ENCODE measurements at regions not wholly inside any gene's neighbourhood (a gene's known extent, or its start where the extent isn't known, plus 50 kb on each side); places are given as distances from the start of the nearest gene placed in this dataset.

GRCh38 chr3:16818945-16819344 lies 65.8 kb upstream of the PLCL2 start:
- DNase-seq (ENCODE audit: low read depth): no peak
- H3K4me3 ChIP-seq (replicated peaks; ENCODE audit: low read depth, low read length): no peak overlapping the region
- TF ChIP-seq CTCF (IDR thresholded peaks at IDR 0.05; ENCODE audit: low read length, missing control alignments): no peak

DNA sequence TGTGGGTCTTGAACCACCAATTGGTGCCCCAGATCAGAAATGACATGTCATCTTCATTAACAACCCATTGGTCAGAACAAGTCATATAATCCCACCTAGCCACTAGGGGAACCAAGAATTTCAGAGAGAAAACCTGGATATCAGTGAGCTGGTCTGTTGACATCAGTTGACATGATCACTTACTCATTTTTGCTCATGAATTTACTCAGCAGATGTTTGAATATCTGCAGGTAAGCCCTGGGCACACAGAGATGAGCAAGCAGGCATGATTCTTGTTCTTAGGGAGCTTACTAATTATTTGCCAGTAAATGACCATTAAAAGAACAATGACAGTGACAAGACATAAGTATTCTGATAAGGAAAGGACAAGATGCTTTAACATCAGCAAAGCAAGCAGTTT lies 64.3 kb upstream of the PLCL2 start:
- no peak overlapping the region for H3K4me3 ChIP-seq (replicated peaks; ENCODE audit: low read depth, low read length)
- no peak for TF ChIP-seq CTCF (IDR thresholded peaks at IDR 0.05; ENCODE audit: low read length, missing control alignments)
- no peak for DNase-seq (ENCODE audit: low read depth)

- no peak for TF ChIP-seq CTCF (IDR thresholded peaks at IDR 0.05; ENCODE audit: low read length, missing control alignments)
- DNase-seq (ENCODE audit: low read depth): no peak
- H3K4me3 ChIP-seq (replicated peaks; ENCODE audit: low read depth, low read length): no peak overlapping the region
Measured at GRCh38 chr3:16821053-16821452, 63.7 kb upstream of the PLCL2 start.

DNA sequence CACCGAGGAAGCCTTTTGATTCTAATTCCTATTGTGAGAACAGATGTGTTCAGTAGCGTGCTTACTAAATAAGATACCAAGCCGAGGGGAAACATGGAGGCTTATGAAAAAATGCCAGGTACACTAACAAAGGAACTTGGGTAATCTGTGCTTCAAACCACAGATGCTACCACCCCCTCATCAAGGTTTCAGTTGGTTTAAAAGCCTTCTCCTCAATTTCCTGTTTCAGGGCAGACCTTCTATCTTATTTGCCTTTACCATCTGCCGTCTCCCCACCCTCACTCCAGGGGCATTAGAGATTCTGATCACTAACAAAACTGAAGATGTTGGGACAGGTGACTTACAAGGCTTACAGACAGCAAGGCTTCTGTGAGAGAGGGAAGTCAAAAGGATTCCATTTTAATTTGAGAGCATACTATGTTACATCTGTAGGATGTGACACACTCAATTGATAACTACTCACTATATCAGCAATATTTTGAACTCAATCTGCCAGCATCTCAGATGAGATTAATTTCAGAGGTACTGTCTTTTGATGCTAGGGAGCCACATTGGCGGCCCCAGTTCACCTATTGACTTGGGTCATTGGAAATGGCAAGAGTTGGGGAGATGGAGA lies 60.6 kb upstream of the PLCL2 start:
- no peak overlapping the region for H3K4me3 ChIP-seq (replicated peaks; ENCODE audit: low read depth, low read length)
- DNase-seq (ENCODE audit: low read depth): no peak

DNA sequence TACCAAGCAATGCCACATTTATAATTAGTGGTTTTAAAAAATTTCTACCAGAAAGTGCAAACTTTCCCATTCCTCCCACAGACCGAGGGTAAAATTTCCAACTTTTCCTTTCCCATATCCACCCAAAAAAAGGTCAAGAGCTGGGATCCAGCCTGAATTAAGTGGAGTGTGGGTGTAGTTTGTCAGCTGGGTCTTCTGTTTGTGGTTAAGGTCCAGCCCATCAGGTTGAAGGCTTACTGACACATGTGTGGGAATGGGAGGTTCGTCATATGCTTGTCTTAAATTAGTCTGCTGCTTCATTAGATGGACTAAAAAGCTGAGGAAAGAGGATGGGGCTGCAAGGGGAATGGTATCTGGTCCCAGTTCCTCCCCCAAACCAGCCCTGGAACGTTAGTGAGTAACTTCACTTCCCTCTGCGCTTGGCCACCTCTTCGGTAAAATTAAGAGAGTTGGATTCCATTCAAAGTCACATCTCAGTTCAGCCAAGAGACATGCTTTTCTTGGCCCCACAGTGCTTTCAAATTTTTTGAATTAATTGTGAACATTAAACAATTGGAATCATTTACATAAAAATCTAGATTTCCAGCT lies 59.0 kb upstream of the PLCL2 start:
- TF ChIP-seq CTCF (IDR thresholded peaks at IDR 0.05; ENCODE audit: low read length, missing control alignments): no peak
- no peak for DNase-seq (ENCODE audit: low read depth)
- no peak overlapping the region for H3K4me3 ChIP-seq (replicated peaks; ENCODE audit: low read depth, low read length)

More for the DNA sequence above, 60.6 kb upstream of the PLCL2 start:
- TF ChIP-seq CTCF (IDR thresholded peaks at IDR 0.05; ENCODE audit: low read length, missing control alignments): no peak

GRCh38 chr3:16828815-16829214 lies 55.9 kb upstream of the PLCL2 start:
- peak; percentile 58 for TF ChIP-seq CTCF (IDR thresholded peaks at IDR 0.05; ENCODE audit: low read length, missing control alignments)
- peak; percentile 81 for DNase-seq (ENCODE audit: low read depth)
- H3K4me3 ChIP-seq (replicated peaks; ENCODE audit: low read depth, low read length): no peak overlapping the region

GRCh38 chr3:16831846-16832245 lies 52.9 kb upstream of the PLCL2 start:
- DNase-seq (ENCODE audit: low read depth): no peak
- no peak for TF ChIP-seq CTCF (IDR thresholded peaks at IDR 0.05; ENCODE audit: low read length, missing control alignments)
- H3K4me3 ChIP-seq (replicated peaks; ENCODE audit: low read depth, low read length): no peak overlapping the region
